ENCODE measurements at regions not wholly inside any gene's neighbourhood (a gene's known extent, or its start where the extent isn't known, plus 50 kb on each side); places are given as distances from the start of the nearest gene placed in this dataset.

- TF ChIP-seq POLR2AphosphoS5 (IDR thresholded peaks at IDR 0.05; ENCODE audit: low read depth), result no peak
- no peak for TF ChIP-seq CTCF (IDR thresholded peaks at IDR 0.05; ENCODE audit: insufficient read depth, low read length)
- TF ChIP-seq SPI1 (IDR thresholded peaks at IDR 0.05; ENCODE audit: borderline replicate concordance, low read depth), result no peak
- no peak for TF ChIP-seq REST (IDR thresholded peaks at IDR 0.05; ENCODE audit: insufficient replicate concordance, low read depth)
- no peak for TF ChIP-seq GABPA (IDR thresholded peaks at IDR 0.05; ENCODE audit: low read depth)
- DNase-seq (ENCODE audit: low read depth in 1 of 2, low spot score in 1 of 2), result no peak
- Histone ChIP-seq H3K27ac (replicated peaks) (no peak overlapping the region), H3K4me3 (replicated peaks; ENCODE audit: insufficient read depth, low read length) (no peak overlapping the region), H3K27me3 (ENCODE audit: insufficient read depth, poor library complexity, severe bottlenecking) (peaks cover 3% of the 10 kb centered on the region)
Observed at GRCh38 chr1:64363616-64364015, 106.3 kb upstream of the CACHD1 start.

GRCh38 chr1:64366821-64367220, 103.1 kb upstream of the CACHD1 start:
- Histone ChIP-seq H3K4me3 (replicated peaks; ENCODE audit: insufficient read depth, low read length) (no peak overlapping the region), H3K27ac (replicated peaks) (no peak overlapping the region), H3K27me3 (ENCODE audit: insufficient read depth, poor library complexity, severe bottlenecking) (peaks cover 3% of the 10 kb centered on the region)
- no peak for TF ChIP-seq CTCF (IDR thresholded peaks at IDR 0.05; ENCODE audit: insufficient read depth, low read length)
- TF ChIP-seq GABPA (IDR thresholded peaks at IDR 0.05; ENCODE audit: low read depth), result no peak
- TF ChIP-seq REST (IDR thresholded peaks at IDR 0.05; ENCODE audit: insufficient replicate concordance, low read depth), result no peak
- no peak for TF ChIP-seq POLR2AphosphoS5 (IDR thresholded peaks at IDR 0.05; ENCODE audit: low read depth)
- TF ChIP-seq SPI1 (IDR thresholded peaks at IDR 0.05; ENCODE audit: borderline replicate concordance, low read depth), result no peak
- no peak for DNase-seq (ENCODE audit: low read depth in 1 of 2, low spot score in 1 of 2)

- DNase-seq (ENCODE audit: low read depth in 1 of 2, low spot score in 1 of 2), result no peak
- no peak overlapping the region for H3K27ac ChIP-seq (replicated peaks)
- no peak overlapping the region for H3K4me3 ChIP-seq (replicated peaks; ENCODE audit: insufficient read depth, low read length)
- peaks cover 3% of the 10 kb centered on the region for H3K27me3 ChIP-seq (ENCODE audit: insufficient read depth, poor library complexity, severe bottlenecking)
- TF ChIP-seq REST (IDR thresholded peaks at IDR 0.05; ENCODE audit: insufficient replicate concordance, low read depth) (no peak), SPI1 (IDR thresholded peaks at IDR 0.05; ENCODE audit: borderline replicate concordance, low read depth) (no peak), GABPA (IDR thresholded peaks at IDR 0.05; ENCODE audit: low read depth) (no peak)
Observed at GRCh38 chr1:64368344-64368743, 101.6 kb upstream of the CACHD1 start.

GRCh38 chr1:64378826-64379225, 91.1 kb upstream of the CACHD1 start:
- no peak overlapping the region for H3K4me3 ChIP-seq (replicated peaks; ENCODE audit: insufficient read depth, low read length)
- TF ChIP-seq GABPA (IDR thresholded peaks at IDR 0.05; ENCODE audit: low read depth) (no peak), CTCF (IDR thresholded peaks at IDR 0.05; ENCODE audit: insufficient read depth, low read length) (no peak), REST (IDR thresholded peaks at IDR 0.05; ENCODE audit: insufficient replicate concordance, low read depth) (no peak), POLR2AphosphoS5 (IDR thresholded peaks at IDR 0.05; ENCODE audit: low read depth) (no peak), SPI1 (IDR thresholded peaks at IDR 0.05; ENCODE audit: borderline replicate concordance, low read depth) (no peak)
- no peak for DNase-seq (ENCODE audit: low read depth in 1 of 2, low spot score in 1 of 2)
- peaks cover 2% of the 10 kb centered on the region for H3K27me3 ChIP-seq (ENCODE audit: insufficient read depth, poor library complexity, severe bottlenecking)
- no peak overlapping the region for H3K27ac ChIP-seq (replicated peaks)
